A673 (cell line): ENCODE measurements at regions not wholly inside any gene's neighbourhood (a gene's known extent, or its start where the extent isn't known, plus 50 kb on each side); places are given as distances from the start of the nearest gene placed in this dataset.

Experiments
- CTCF ChIP-seq: fragments of 300-800, 200-600 bp; sonication (generic); conservative IDR thresholded peaks from 2 replicates; pipeline ENCODE4 v1.5.1; 2017; ENCODE audit warnings: low read depth, mild to moderate bottlenecking, antibody characterized with exemption, low read length, moderate library complexity, mixed read lengths
- EZH2 ChIP-seq: fragments of 200-600 bp; sonication (generic); IDR thresholded peaks from 2 replicates; pipeline ENCODE4 v1.6.1; 2017; ENCODE audit warnings: borderline replicate concordance, low read depth, mild to moderate bottlenecking, mixed read lengths, antibody characterized with exemption, low read length; ENCODE audit not compliant: poor library complexity, severe bottlenecking

GRCh38 chr5:158477214-158477613 lies 618.3 kb upstream of the CLINT1 start:
- no peak for TF ChIP-seq CTCF
- TF ChIP-seq EZH2, result no peak
